GM06990 (cell line): ENCODE measurements at regions not wholly inside any gene's neighbourhood (a gene's known extent, or its start where the extent isn't known, plus 50 kb on each side); places are given as distances from the start of the nearest gene placed in this dataset.

Experiments
- DNase-seq: peaks from one replicate; pipeline ENCODE4 v3.0.0-alpha.2; 2011; ENCODE audit not compliant: insufficient read length; ENCODE audit errors: extremely low read depth
- H3K27me3 ChIP-seq: replicated peaks from 2 replicates; pipeline ENCODE4 v1.6.0; 2011; ENCODE audit warnings: low read length; ENCODE audit not compliant: control insufficient read depth, insufficient read depth
- H3K36me3 ChIP-seq: 2 replicates; pipeline ENCODE4 v1.5.1; 2011; ENCODE audit warnings: low read length; ENCODE audit not compliant: control insufficient read depth, insufficient read depth
- H3K4me3 ChIP-seq: replicated peaks from 2 replicates; pipeline ENCODE4 v1.5.1; 2011; ENCODE audit warnings: low read depth, mild to moderate bottlenecking, control low read depth, low read length
- CTCF ChIP-seq: IDR thresholded peaks from 2 replicates; pipeline ENCODE4 v1.5.1; 2011; ENCODE audit warnings: low read length, control low read depth, mild to moderate bottlenecking, inconsistent platforms; ENCODE audit not compliant: insufficient read depth, poor library complexity, severe bottlenecking

GRCh38 chr2:6665093-6666045, 200.3 kb downstream of the CMPK2 start:
- no peak overlapping the region for H3K4me3 ChIP-seq
- no peak for TF ChIP-seq CTCF
- no peaks in the 10 kb centered on the region for H3K36me3 ChIP-seq
- no peaks in the 10 kb centered on the region for H3K27me3 ChIP-seq
- DNase-seq: no peak

GRCh38 chr2:6667326-6667725, 198.4 kb downstream of the CMPK2 start:
- no peak overlapping the region for H3K4me3 ChIP-seq
- TF ChIP-seq CTCF: no peak
- no peak for DNase-seq
- H3K36me3 ChIP-seq: no peaks in the 10 kb centered on the region
- H3K27me3 ChIP-seq: no peaks in the 10 kb centered on the region

- H3K27me3 ChIP-seq: no peaks in the 10 kb centered on the region
- no peak overlapping the region for H3K4me3 ChIP-seq
- TF ChIP-seq CTCF: no peak
- DNase-seq: no peak
- no peaks in the 10 kb centered on the region for H3K36me3 ChIP-seq
Measured at GRCh38 chr2:6671913-6672312, 193.8 kb downstream of the CMPK2 start.

GRCh38 chr2:6674381-6674780, 191.3 kb downstream of the CMPK2 start:
- no peak for DNase-seq
- TF ChIP-seq CTCF: no peak
- Histone ChIP-seq H3K4me3 (no peak overlapping the region), H3K27me3 (no peaks in the 10 kb centered on the region), H3K36me3 (no peaks in the 10 kb centered on the region)

GRCh38 chr2:6675791-6676190, 189.9 kb downstream of the CMPK2 start:
- no peaks in the 10 kb centered on the region for H3K27me3 ChIP-seq
- H3K36me3 ChIP-seq: no peaks in the 10 kb centered on the region
- TF ChIP-seq CTCF: no peak
- no peak for DNase-seq
- H3K4me3 ChIP-seq: no peak overlapping the region

GRCh38 chr2:6676241-6676640, 189.5 kb downstream of the CMPK2 start:
- H3K4me3 ChIP-seq: no peak overlapping the region
- no peaks in the 10 kb centered on the region for H3K27me3 ChIP-seq
- no peak for TF ChIP-seq CTCF
- no peak for DNase-seq
- H3K36me3 ChIP-seq: no peaks in the 10 kb centered on the region
